GM23338 (cell line): ENCODE measurements at regions not wholly inside any gene's neighbourhood (a gene's known extent, or its start where the extent isn't known, plus 50 kb on each side); places are given as distances from the start of the nearest gene placed in this dataset.

Experiments used
- CREB1 ChIP-seq: fragments of 250-450 bp; sonication (Bioruptor Pico); IDR thresholded peaks from 2 replicates; pipeline ENCODE4 v1.5.0; 2020; ENCODE audit warnings: low read depth, mild to moderate bottlenecking, moderate library complexity
- EZH2 ChIP-seq: fragments of 200-600 bp; sonication (generic); IDR thresholded peaks from one replicate; pipeline ENCODE4 v1.8.0; 2017; ENCODE audit warnings: antibody characterized with exemption, mild to moderate bottlenecking, low read depth; ENCODE audit not compliant: unreplicated experiment
- EZH2phosphoT487 ChIP-seq: fragments of 200-600 bp; sonication (generic); IDR thresholded peaks from one replicate; pipeline ENCODE4 v1.8.1; 2018; ENCODE audit warnings: antibody characterized with exemption; ENCODE audit not compliant: unreplicated experiment
- JUNB ChIP-seq: IDR thresholded peaks from one replicate; pipeline ENCODE4 v1.6.1; 2016; ENCODE audit warnings: antibody characterized with exemption; ENCODE audit not compliant: unreplicated experiment
- NANOG ChIP-seq: IDR thresholded peaks from 2 replicates; pipeline ENCODE4 v1.6.1; 2016; ENCODE audit warnings: antibody characterized with exemption, borderline replicate concordance
- POLR2AphosphoS5 ChIP-seq: IDR thresholded peaks from 2 replicates; pipeline ENCODE4 v1.6.1; 2016; ENCODE audit warnings: antibody characterized with exemption, low read depth
- STAT1 ChIP-seq: IDR thresholded peaks from one replicate; pipeline ENCODE4 v1.6.1; 2016; ENCODE audit warnings: antibody characterized with exemption; ENCODE audit not compliant: unreplicated experiment
- ZNF331 ChIP-seq: fragments of 250-450 bp; sonication (Bioruptor Pico); IDR thresholded peaks from 2 replicates; pipeline ENCODE4 v1.5.0; 2020; ENCODE audit warnings: low read depth, mild to moderate bottlenecking, moderate library complexity
- TF ChIP-seq, protein P1 (sequence below), 2 experiments: fragments of 200-600 bp in 1 of 2; sonication (generic) in 1 of 2; conservative IDR thresholded peaks; 2 replicates each; pipeline versions ENCODE4 v1.5.1 to v1.6.1; 2016 to 2017; ENCODE audit warnings: antibody characterized with exemption in 2 of 2, low read depth in 2 of 2, mild to moderate bottlenecking in 2 of 2, moderate library complexity in 1 of 2
- TF ChIP-seq, protein P2 (sequence below): IDR thresholded peaks from 2 replicates; pipeline ENCODE4 v1.6.1; 2016; ENCODE audit warnings: antibody characterized with exemption
- TF ChIP-seq, protein P3 (sequence below): IDR thresholded peaks from one replicate; pipeline ENCODE4 v1.6.1; 2018; ENCODE audit warnings: antibody characterized with exemption; ENCODE audit not compliant: unreplicated experiment

DNA sequence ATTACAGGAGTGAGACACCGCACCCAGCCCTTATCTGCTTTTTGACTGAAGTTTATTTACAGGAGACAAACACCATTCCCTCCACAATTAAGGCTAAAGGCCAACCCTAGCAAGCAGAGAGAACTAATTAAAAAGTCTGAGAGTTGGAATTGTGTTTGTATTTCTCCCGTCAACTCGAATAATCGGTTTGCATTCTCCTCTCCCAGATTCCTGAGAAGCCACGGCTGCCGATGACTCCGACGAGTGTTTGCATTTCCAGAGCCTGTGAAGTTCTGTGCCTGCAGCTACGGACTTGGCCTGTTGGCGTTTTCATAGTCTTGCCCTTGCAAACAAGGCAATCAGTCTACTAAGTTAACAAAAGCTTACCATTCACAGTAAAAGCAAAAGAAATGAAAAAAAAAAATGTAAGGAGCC is 73.2 kb upstream of the NUP50 start:
- TF ChIP-seq JUNB (no peak), EZH2 (no peak), EZH2phosphoT487 (no peak), POLR2AphosphoS5 (no peak), STAT1 (no peak), CREB1 (no peak), ZNF331 (CRISPR knock-in tag) (no peak), NANOG (no peak)
- TF ChIP-seq, protein P1, sequence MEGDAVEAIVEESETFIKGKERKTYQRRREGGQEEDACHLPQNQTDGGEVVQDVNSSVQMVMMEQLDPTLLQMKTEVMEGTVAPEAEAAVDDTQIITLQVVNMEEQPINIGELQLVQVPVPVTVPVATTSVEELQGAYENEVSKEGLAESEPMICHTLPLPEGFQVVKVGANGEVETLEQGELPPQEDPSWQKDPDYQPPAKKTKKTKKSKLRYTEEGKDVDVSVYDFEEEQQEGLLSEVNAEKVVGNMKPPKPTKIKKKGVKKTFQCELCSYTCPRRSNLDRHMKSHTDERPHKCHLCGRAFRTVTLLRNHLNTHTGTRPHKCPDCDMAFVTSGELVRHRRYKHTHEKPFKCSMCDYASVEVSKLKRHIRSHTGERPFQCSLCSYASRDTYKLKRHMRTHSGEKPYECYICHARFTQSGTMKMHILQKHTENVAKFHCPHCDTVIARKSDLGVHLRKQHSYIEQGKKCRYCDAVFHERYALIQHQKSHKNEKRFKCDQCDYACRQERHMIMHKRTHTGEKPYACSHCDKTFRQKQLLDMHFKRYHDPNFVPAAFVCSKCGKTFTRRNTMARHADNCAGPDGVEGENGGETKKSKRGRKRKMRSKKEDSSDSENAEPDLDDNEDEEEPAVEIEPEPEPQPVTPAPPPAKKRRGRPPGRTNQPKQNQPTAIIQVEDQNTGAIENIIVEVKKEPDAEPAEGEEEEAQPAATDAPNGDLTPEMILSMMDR (conservative IDR thresholded peaks at IDR 0.05; ENCODE audit: low read depth in 2 of 2): no peak
- TF ChIP-seq, protein P2, sequence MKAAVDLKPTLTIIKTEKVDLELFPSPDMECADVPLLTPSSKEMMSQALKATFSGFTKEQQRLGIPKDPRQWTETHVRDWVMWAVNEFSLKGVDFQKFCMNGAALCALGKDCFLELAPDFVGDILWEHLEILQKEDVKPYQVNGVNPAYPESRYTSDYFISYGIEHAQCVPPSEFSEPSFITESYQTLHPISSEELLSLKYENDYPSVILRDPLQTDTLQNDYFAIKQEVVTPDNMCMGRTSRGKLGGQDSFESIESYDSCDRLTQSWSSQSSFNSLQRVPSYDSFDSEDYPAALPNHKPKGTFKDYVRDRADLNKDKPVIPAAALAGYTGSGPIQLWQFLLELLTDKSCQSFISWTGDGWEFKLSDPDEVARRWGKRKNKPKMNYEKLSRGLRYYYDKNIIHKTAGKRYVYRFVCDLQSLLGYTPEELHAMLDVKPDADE: no peak
- TF ChIP-seq, protein P3, sequence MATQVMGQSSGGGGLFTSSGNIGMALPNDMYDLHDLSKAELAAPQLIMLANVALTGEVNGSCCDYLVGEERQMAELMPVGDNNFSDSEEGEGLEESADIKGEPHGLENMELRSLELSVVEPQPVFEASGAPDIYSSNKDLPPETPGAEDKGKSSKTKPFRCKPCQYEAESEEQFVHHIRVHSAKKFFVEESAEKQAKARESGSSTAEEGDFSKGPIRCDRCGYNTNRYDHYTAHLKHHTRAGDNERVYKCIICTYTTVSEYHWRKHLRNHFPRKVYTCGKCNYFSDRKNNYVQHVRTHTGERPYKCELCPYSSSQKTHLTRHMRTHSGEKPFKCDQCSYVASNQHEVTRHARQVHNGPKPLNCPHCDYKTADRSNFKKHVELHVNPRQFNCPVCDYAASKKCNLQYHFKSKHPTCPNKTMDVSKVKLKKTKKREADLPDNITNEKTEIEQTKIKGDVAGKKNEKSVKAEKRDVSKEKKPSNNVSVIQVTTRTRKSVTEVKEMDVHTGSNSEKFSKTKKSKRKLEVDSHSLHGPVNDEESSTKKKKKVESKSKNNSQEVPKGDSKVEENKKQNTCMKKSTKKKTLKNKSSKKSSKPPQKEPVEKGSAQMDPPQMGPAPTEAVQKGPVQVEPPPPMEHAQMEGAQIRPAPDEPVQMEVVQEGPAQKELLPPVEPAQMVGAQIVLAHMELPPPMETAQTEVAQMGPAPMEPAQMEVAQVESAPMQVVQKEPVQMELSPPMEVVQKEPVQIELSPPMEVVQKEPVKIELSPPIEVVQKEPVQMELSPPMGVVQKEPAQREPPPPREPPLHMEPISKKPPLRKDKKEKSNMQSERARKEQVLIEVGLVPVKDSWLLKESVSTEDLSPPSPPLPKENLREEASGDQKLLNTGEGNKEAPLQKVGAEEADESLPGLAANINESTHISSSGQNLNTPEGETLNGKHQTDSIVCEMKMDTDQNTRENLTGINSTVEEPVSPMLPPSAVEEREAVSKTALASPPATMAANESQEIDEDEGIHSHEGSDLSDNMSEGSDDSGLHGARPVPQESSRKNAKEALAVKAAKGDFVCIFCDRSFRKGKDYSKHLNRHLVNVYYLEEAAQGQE: no peak
